Activated CD4-positive, alpha-beta T cell treated with anti-CD3 and anti-CD28 coated beads for 36 hours (primary cell): ENCODE measurements at regions not wholly inside any gene's neighbourhood (a gene's known extent, or its start where the extent isn't known, plus 50 kb on each side); places are given as distances from the start of the nearest gene placed in this dataset.
"Not testable (repeated sequence)": the region's sequence is repeated elsewhere in the genome, so short reads cannot be mapped to it uniquely, and the experiment has no call there.

ENCODE experiments used
- ATAC-seq: fragments of 200-7000 bp; cut with Tn5 transposase; one replicate; pipeline ENCODE4 v1.10.0; 2021; ENCODE audit warnings: mild to moderate bottlenecking, moderate library complexity
- CTCF ChIA-PET: fragments of 350-600 bp; sonication (Branson Sonifier 250); formaldehyde crosslinking; loops from one replicate; lab custom pipeline; 2021; ENCODE audit warnings: antibody characterized with exemption; lab: Charles Lee
- POLR2A ChIA-PET: fragments of 350-600 bp; sonication (Branson Sonifier 250); formaldehyde crosslinking; loops from one replicate; lab custom pipeline; 2021; ENCODE audit warnings: antibody characterized with exemption, inconsistent platforms; lab: Charles Lee
- DNase-seq: peaks from one replicate; pipeline ENCODE4 v3.0.0-alpha.2; 2020
- H3K27ac Mint-ChIP-seq: one replicate; pipeline ENCODE4 v1.8.0; 2021; ENCODE audit warnings: mixed read lengths
- H3K27me3 Mint-ChIP-seq: one replicate; pipeline ENCODE4 v1.8.0; 2021; ENCODE audit warnings: mixed read lengths
- H3K36me3 Mint-ChIP-seq: one replicate; pipeline ENCODE4 v1.8.0; 2021; ENCODE audit warnings: low read depth, mixed read lengths
- H3K4me1 Mint-ChIP-seq: one replicate; pipeline ENCODE4 v1.8.0; 2021; ENCODE audit warnings: mixed read lengths
- H3K4me3 Mint-ChIP-seq: one replicate; pipeline ENCODE4 v1.8.0; 2021; ENCODE audit warnings: mild to moderate bottlenecking, moderate library complexity, mixed read lengths
- H3K9me3 Mint-ChIP-seq: one replicate; pipeline ENCODE4 v1.8.0; 2021; ENCODE audit warnings: low read depth, mixed read lengths
- intact Hi-C, 2 experiments: fragments of 100-400 bp; cut with DNase I in 1 of 2; cut with micrococcal nuclease in 1 of 2; formaldehyde crosslinking; loops; one replicate each; pipeline versions ENCODE4 v1.14.2 to v1.15.1; 2022 to 2024; cut with DNase I, micrococcal nuclease

DNA sequence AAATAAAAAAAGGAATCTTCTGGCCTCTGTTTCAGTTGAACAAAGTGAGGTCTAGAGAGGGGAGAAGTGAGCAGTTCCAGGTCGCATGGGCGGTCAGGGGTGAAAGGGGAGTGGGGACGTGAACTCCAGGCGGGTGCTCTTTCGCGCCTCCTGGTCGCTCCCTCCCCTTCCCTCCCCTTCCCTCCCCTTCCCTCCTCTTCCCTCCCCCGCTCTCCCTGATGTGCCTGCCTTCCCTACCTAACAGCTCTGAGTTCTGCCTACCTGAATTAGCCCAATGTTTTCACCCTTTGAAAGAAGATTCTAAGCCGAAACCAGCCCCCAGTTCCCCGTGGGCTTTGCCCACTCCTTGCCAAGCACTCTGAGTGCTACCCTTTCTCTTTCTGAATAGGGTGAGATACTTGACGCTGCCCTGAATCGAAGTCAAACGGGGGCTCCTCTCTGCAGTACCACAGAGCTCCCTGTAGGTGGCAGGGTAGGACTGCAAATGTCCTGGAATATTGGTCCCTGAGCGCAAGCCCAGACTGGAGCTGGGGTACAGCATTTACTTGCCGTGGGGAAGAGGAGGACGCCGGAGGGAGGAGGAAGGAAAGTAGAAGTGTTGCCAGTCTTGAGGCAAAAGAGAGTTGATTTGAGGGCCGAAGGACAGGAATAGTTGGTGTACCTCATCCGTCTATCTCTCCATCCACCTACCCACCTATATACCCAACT lies 214.4 kb downstream of the NPIPA7 start:
- intact Hi-C loops, result not testable (repeated sequence)

DNA sequence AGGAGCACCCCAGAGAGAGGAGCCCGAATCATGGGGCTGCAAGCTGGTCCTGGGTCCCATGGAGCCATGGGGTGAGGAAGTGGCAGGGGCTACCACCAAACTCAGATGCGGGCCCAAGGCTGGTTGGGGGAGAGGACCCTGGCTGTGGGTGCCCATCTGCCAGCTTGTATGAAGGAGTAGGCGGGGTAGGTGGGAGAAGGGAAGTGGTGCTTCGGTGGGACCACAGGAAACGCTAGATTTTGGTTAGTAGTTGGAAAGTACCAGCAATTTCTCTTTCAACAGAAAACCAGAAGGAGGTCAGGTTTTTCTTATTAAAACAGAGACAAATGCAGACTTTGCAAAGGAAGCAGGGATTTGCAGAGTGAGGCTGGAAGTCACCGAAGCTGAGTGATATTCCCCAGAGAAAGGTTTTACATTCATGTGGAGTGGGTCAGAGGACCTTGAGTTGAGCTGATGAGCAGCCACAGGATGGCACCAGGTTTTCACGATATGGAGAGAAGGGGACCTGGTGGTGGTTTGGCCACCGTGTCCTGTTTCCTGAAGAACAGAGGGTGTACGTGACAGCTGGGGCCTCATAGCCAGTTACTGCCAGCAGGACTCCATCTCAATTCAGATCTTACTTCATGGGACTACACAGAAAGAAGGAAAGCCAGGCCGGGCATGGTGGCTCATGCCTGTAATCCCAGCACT lies 216.2 kb downstream of the NPIPA7 start:
- CTCF ChIA-PET, result interaction anchor here (0.7 kb wide), 1 partner anchor 1030 kb away, joined by 3 read pairs; no protein-coding TSS in a partner anchor
- DNase-seq, H3K4me3 Mint-ChIP-seq, H3K4me1 Mint-ChIP-seq, H3K9me3 Mint-ChIP-seq, POLR2A ChIA-PET, H3K36me3 Mint-ChIP-seq, H3K27ac Mint-ChIP-seq, H3K27me3 Mint-ChIP-seq, intact Hi-C loops: not testable (repeated sequence)
- ATAC-seq, result peak; percentile 45

More for the DNA sequence above, 214.4 kb downstream of the NPIPA7 start:
- POLR2A ChIA-PET, H3K36me3 Mint-ChIP-seq, H3K4me3 Mint-ChIP-seq, H3K27me3 Mint-ChIP-seq, H3K4me1 Mint-ChIP-seq, H3K27ac Mint-ChIP-seq, H3K9me3 Mint-ChIP-seq: not testable (repeated sequence)
- CTCF ChIA-PET, result interaction anchor here (0.6 kb wide), 1 partner anchor 420 kb away, joined by 3 read pairs; no protein-coding TSS in a partner anchor
- ATAC-seq (peak; percentile 69), DNase-seq (peak; percentile 61)

DNA sequence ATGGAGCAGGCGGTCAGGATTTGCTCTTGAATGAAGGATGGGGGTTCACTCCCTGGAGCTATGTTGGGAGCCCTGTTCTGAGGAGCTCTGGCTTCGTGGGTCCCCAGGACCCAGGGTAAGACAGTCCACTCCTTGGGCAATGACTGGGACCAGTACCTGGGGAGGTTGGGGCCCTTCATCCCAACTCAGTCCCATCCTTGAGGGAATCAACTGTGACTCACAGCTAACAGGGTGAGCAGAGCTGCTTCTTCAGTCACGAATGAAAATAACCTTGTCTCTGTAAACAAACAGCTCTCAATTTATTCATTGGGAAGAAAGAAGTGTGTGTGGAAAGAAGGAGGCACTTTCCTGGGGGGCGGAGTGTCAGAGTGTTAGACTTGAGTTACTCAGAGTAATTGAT lies 222.3 kb downstream of the NPIPA7 start:
- POLR2A ChIA-PET, H3K27ac Mint-ChIP-seq, H3K27me3 Mint-ChIP-seq, ATAC-seq, H3K9me3 Mint-ChIP-seq, H3K36me3 Mint-ChIP-seq, intact Hi-C loops, H3K4me1 Mint-ChIP-seq, CTCF ChIA-PET, DNase-seq, H3K4me3 Mint-ChIP-seq: not testable (repeated sequence)

DNA sequence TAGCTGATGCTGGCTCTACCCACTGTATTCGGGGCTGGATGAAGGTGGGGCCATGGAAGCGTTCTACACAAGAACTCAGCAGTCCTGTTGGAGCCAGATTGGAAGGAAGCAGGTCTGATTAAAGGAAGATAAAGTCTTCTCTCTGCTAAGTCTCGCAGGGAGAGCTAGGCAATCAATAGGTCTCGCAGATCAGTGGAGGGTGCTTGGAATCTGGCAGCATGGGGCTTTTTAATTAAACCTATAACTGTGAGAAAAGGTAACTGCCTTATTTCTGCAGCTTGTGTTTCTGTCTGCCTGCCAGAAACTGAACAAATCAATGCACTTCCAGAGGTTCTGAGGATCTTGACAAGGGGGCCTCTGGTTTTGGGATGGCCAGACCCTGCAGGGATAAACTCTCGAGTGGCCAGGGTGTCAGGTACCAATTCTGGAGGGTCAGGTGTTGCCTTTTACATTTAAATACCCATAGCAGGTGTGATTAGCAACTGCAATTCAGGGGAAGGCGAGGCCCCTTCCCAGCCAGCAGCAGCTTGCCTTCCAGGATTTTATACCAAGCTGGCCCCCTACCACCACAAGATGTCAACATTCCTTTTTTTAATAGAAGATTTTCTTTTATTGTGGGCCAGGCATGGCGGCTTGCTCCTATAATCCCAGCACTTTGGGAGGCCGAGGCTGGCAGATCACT lies 228.6 kb downstream of the NPIPA7 start:
- H3K27ac Mint-ChIP-seq, result not testable (repeated sequence)

DNA sequence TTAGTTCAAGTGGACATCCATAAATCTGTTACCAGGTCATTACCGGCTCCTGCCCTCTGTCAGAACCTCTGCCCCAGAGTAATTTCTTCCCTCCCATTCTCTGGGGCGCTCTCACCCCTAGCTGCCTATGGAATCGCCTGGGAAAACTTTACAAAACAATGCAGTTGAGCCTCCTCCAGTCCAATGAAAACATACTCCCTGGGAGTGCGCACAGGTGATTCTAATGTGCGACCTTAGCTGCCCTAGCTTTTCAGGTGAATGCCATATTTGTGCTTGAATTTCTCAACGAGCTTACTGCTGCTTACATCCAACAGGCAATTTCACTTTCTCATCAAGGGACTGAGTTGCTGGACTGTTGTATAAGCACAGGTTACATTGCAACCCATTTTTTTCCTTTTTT lies 230.7 kb downstream of the NPIPA7 start:
- CTCF ChIA-PET, H3K27me3 Mint-ChIP-seq, H3K27ac Mint-ChIP-seq, H3K4me1 Mint-ChIP-seq, H3K36me3 Mint-ChIP-seq, DNase-seq, intact Hi-C loops, H3K4me3 Mint-ChIP-seq, POLR2A ChIA-PET, ATAC-seq, H3K9me3 Mint-ChIP-seq: not testable (repeated sequence)

More for the DNA sequence above, 228.6 kb downstream of the NPIPA7 start:
- H3K4me3 Mint-ChIP-seq, ATAC-seq, H3K36me3 Mint-ChIP-seq, H3K9me3 Mint-ChIP-seq, intact Hi-C loops, DNase-seq, H3K4me1 Mint-ChIP-seq, CTCF ChIA-PET, H3K27me3 Mint-ChIP-seq, POLR2A ChIA-PET: not testable (repeated sequence)

DNA sequence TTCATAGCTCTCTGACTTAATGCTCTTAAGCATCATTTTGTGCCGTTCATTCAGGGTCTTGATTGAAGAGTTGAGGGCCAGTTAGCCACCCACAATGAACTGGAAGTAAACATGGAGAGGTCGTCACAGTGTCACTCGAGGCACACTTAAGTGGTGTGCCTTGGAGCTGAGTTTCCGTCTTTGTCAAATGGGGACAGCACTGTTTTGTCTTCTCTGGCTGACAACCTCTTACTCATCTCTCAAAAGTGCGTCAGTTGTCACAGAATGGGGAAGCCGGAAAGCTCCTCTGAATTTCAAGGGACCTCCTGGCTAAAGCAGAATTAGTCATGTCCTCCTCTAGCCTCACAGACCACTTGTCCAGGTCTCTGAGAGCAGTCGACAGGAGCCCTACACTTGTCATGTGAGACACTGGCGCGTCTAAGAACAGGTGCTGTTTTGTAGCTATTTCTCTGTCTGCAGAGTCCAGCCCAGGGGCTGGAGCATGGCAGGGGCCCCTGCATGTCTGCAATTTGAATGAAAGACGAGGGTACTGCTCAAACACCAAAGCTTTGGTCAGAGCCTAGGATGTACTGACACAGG lies 231.5 kb downstream of the NPIPA7 start:
- DNase-seq, ATAC-seq, CTCF ChIA-PET, H3K27ac Mint-ChIP-seq, H3K9me3 Mint-ChIP-seq, H3K4me1 Mint-ChIP-seq, H3K36me3 Mint-ChIP-seq, H3K4me3 Mint-ChIP-seq, H3K27me3 Mint-ChIP-seq, intact Hi-C loops, POLR2A ChIA-PET: not testable (repeated sequence)

DNA sequence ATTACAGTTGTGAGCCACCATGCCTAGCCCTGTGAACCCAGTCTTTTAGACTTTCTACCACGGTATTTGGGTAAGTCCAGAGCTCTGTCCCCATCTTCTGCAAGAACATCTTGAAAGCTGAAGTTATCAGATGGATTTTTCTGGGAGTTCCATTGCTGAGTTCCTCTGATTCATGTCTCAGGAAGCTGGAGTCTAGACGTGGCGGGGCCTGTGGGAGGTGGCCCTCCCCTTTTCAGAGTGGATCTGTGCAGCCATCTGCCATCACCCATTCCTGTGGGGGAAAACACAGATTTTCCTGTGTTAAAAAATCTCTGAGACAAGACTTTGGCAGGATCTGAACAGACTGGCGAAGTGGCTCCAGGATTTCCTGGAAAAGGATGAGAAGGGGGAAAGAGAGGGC lies 234.3 kb downstream of the NPIPA7 start:
- ATAC-seq, CTCF ChIA-PET, H3K27ac Mint-ChIP-seq, POLR2A ChIA-PET, H3K9me3 Mint-ChIP-seq, DNase-seq, intact Hi-C loops, H3K36me3 Mint-ChIP-seq, H3K27me3 Mint-ChIP-seq, H3K4me1 Mint-ChIP-seq, H3K4me3 Mint-ChIP-seq: not testable (repeated sequence)

DNA sequence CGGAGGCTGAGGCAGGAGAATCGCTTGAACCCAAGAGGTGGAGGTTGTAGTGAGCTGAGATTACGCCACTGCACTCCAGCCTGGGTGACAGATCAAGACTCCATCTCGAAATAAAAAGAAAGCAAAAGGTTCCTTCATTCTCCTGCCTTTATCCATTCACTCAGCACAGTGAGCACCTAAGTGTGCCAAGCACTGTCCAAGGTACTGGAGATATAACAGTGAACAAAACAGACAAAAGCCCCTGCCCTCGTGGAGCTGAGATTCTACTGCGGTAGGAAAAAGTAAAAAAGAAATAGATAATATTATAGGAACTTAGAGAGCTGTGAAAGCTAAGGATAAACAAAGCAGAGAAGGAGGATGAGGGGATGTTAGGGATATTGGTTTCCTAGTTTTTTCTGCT lies 235.5 kb downstream of the NPIPA7 start:
- POLR2A ChIA-PET, H3K9me3 Mint-ChIP-seq, H3K36me3 Mint-ChIP-seq, CTCF ChIA-PET, H3K27me3 Mint-ChIP-seq, H3K4me3 Mint-ChIP-seq, ATAC-seq, H3K4me1 Mint-ChIP-seq, DNase-seq, intact Hi-C loops, H3K27ac Mint-ChIP-seq: not testable (repeated sequence)

DNA sequence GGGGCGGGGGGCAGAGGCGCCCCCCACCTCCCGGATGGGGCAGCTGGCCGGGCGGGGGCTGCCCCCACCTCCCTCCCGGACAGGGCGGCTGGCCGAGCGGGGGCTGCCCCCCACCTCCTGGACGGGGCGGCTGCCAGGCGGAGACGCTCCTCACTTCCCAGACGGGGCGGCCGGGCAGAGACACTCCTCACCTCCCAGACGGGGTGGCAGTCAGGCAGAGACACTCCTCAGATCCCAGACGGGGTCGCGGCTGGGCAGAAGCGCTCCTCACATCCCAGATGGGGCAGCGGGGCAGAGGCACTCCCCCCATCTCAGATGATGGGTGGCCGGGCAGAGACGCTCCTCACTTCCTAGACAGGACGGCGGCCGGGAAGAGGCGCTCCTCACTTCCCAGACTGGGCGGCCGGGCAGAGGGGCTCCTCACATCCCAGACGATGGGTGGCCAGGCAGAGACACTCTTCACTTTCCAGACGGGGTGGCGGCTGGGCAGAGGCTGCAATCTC lies 240.1 kb downstream of the NPIPA7 start:
- H3K27me3 Mint-ChIP-seq, H3K4me3 Mint-ChIP-seq, intact Hi-C loops: not testable (repeated sequence)

DNA sequence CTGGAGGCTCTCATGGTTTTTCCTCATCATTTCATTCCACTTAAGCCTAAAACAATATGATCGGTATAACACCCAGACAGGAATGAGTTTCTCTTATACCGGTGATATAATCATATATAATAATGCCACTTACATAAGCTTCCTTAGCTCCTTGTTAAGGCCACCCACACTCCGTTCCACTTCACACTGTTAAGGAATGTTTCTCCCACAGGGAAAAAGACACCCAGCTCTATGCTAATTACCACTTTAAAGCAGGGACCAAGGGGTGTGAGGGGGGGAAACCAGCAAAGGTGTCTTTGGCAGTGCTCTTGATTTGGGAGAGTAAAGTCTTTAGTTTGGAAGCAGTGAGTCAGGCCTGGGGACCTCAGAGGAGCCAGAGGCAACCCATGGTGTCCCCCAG lies 245.4 kb downstream of the NPIPA7 start:
- H3K27me3 Mint-ChIP-seq, H3K36me3 Mint-ChIP-seq, CTCF ChIA-PET, H3K27ac Mint-ChIP-seq, DNase-seq, POLR2A ChIA-PET, ATAC-seq, intact Hi-C loops, H3K9me3 Mint-ChIP-seq, H3K4me1 Mint-ChIP-seq, H3K4me3 Mint-ChIP-seq: not testable (repeated sequence)

More for the DNA sequence above, 240.1 kb downstream of the NPIPA7 start:
- POLR2A ChIA-PET, H3K4me1 Mint-ChIP-seq, ATAC-seq, H3K36me3 Mint-ChIP-seq, DNase-seq, CTCF ChIA-PET, H3K9me3 Mint-ChIP-seq, H3K27ac Mint-ChIP-seq: not testable (repeated sequence)

DNA sequence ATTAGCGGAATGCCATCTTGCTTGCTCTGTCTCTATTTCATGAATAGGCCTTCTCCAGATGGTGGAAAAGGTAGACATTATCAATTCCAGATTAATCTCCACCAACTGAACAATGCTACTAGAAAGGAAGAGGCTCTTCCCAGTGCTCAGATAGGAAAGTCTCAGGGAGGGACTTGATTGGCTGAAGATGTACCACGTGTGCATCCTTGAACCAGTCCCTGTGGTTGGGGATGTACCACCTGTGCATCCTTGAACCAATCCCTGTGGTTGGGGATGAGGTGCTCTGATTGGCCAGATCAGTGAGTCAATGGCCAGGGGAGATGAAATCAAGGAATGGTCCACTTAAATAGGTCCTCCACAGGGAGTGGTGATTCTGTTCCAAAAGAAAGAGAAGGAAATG lies 246.2 kb downstream of the NPIPA7 start:
- POLR2A ChIA-PET, intact Hi-C loops, H3K36me3 Mint-ChIP-seq, H3K27me3 Mint-ChIP-seq, DNase-seq, H3K9me3 Mint-ChIP-seq, CTCF ChIA-PET, H3K27ac Mint-ChIP-seq, H3K4me1 Mint-ChIP-seq, ATAC-seq, H3K4me3 Mint-ChIP-seq: not testable (repeated sequence)
